Lung (tissue), 11 donors: ENCODE measurements at regions not wholly inside any gene's neighbourhood (a gene's known extent, or its start where the extent isn't known, plus 50 kb on each side); places are given as distances from the start of the nearest gene placed in this dataset.
A peak's percentile ranks its signal among the peaks of the same experiment; 100 is the strongest.

Experiments
- ATAC-seq: fragments of 200-7000 bp; cut with Tn5 transposase; one replicate; pipeline ENCODE4 v1.9.1; 2020; ENCODE audit warnings: moderate number of reproducible peaks; ENCODE audit not compliant: insufficient read depth, low FRiP score
- DNase-seq, 3 donors: peaks; one replicate each; pipeline ENCODE4 v3.0.0-alpha.2; 2013 to 2017
- H3K27ac ChIP-seq, 2 donors: one replicate each; pipeline ENCODE4 v1.5.1; 2013; ENCODE audit warnings: mild to moderate bottlenecking in 2 of 2, moderate library complexity in 2 of 2, control low read depth in 1 of 2, inconsistent platforms in 1 of 2, low read depth in 1 of 2, low read length in 1 of 2
- H3K27me3 ChIP-seq, 3 donors: one replicate each; pipeline ENCODE4 v1.5.1; 2013; ENCODE audit warnings: low read length in 2 of 3; ENCODE audit not compliant: control insufficient read depth in 3 of 3, insufficient read depth in 3 of 3
- H3K36me3 ChIP-seq, 4 donors: one replicate each; pipeline ENCODE4 v1.5.1; 2013; ENCODE audit warnings: low read length in 4 of 4, mild to moderate bottlenecking in 1 of 4, moderate library complexity in 1 of 4; ENCODE audit not compliant: control insufficient read depth in 4 of 4, insufficient read depth in 4 of 4
- H3K4me1 ChIP-seq, 5 donors: one replicate each; pipeline ENCODE4 v1.5.1; 2013; ENCODE audit warnings: low read length in 5 of 5, mild to moderate bottlenecking in 2 of 5, moderate library complexity in 1 of 5; ENCODE audit not compliant: control insufficient read depth in 5 of 5, insufficient read depth in 5 of 5
- H3K4me3 ChIP-seq: one replicate; pipeline ENCODE4 v1.5.1; 2013; ENCODE audit warnings: mild to moderate bottlenecking, control low read depth, moderate library complexity
- H3K9ac ChIP-seq, 2 donors: one replicate each; pipeline ENCODE4 v1.5.1; 2013; ENCODE audit warnings: low read length in 2 of 2, control low read depth in 1 of 2; ENCODE audit not compliant: insufficient read depth in 1 of 2
- H3K9me3 ChIP-seq, 4 donors: one replicate each; pipeline ENCODE4 v1.5.1; 2013; ENCODE audit warnings: low read length in 3 of 4, mild to moderate bottlenecking in 1 of 4, moderate library complexity in 1 of 4; ENCODE audit not compliant: control insufficient read depth in 4 of 4, insufficient read depth in 3 of 4
- CTCF ChIP-seq: IDR thresholded peaks from 2 replicates; pipeline ENCODE4 v1.5.1; 2012; ENCODE audit warnings: mild to moderate bottlenecking; ENCODE audit errors: control extremely low read depth, extremely low read depth
- WGBS, 2 donors: extraction: QIAGEN DNeasy Blood & Tissue Kit; methylation state at CpG; one replicate each; pipeline ENCODE4 v1.1.7; 2013; 5-methylcytosine and 5-hydroxymethylcytosine counted together
- donor health status: control.
- donor health status: control.
- donor health status: Bipolar disorder and iron deficiency.
- donor health status: healthy.
- donor health status: DM: yes; HTN: yes; CAD: no.

DNA sequence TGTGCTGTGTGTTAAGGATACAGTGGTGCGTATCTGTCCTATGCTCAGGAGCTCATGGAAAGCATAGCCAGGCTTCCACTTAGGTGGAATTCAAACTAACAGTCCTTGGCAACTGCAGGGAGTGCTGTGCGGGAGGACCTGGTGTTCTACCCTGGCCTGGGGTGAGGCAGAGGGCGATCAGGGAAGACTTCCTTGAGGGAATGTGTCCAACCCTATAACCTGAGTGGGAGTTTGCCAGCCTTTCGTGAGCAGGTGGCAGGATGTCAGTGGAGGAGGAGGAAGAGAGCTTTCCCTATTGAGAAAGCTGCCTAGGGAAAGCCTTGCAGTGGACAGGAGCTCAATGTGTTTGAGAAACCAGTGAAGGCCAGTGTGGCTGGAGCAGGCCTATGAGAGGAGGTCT lies 271.1 kb upstream of the C2CD4B start:
- DNase-seq (no peak), ATAC-seq (no peak)
- Histone ChIP-seq H3K27me3 (no peaks in the 10 kb centered on the region), H3K27ac (no peak overlapping the region), H3K36me3 (no peaks in the 10 kb centered on the region), H3K9ac (no peak overlapping the region), H3K9me3 (no peaks in the 10 kb centered on the region), H3K4me1 (peaks cover 1 to 10% (median 9%) of the 10 kb centered on the region in 5 donors), H3K4me3 (no peak overlapping the region)
- no peak for TF ChIP-seq CTCF
- WGBS, 2 donors = 92 to 93% methylated on average over 4 of the region's 4 CpGs

DNA sequence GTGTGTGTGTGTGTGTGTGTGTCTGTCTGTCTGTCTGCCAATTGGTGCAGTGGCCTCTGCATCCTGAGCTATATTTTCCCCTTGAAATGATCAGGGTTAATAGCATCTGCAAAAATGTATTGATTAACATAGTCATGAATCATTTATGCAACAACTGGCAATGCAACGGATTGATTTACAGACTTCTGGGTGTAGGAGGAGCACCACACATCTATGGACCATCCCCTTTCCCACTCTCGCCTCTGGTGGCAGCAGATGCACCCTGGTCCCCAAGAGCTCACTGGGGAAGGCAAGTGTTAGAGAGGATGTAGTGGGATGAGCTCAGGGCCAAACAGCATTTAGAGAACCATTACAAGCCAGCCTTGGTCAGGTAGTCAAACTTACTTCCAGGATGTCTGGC lies 272.7 kb upstream of the C2CD4B start:
- WGBS, 2 donors = 91 to 95% methylated on average over 2 of the region's 2 CpGs
- H3K4me1 ChIP-seq = peaks cover 0 to 10% (median 6%) of the 10 kb centered on the region in 5 donors
- H3K27ac ChIP-seq = no peak overlapping the region
- no peak for TF ChIP-seq CTCF
- no peak for DNase-seq
- no peaks in the 10 kb centered on the region for H3K36me3 ChIP-seq
- no peak overlapping the region for H3K9ac ChIP-seq
- H3K9me3 ChIP-seq = no peaks in the 10 kb centered on the region
- H3K27me3 ChIP-seq = no peaks in the 10 kb centered on the region
- no peak overlapping the region for H3K4me3 ChIP-seq
- ATAC-seq = no peak

DNA sequence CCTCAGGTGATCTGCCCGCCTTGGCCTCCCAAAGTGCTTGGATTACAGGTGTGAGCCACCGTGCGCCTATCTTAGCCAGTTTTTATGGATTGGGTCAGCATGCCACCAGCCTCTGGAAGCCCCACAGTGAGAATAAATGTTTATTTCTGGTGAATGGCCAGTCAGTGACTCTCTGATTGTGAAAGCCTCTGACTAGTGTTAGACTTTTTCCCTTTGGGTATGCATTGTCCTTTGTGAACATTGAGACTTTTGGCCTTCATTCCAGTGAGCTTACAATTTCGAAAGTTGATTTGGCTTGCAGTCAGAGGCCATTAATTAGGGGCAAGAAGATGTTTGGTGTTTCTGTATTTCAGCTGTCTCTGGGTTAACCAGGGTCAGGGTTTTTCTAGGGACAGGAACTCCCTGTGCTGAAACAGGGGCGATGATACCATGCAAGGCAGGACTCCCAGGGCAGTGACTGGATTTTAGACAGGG lies 274.5 kb upstream of the C2CD4B start:
- Histone ChIP-seq H3K9ac (no peak overlapping the region), H3K27me3 (no peaks in the 10 kb centered on the region), H3K4me3 (no peak overlapping the region), H3K9me3 (no peaks in the 10 kb centered on the region), H3K27ac (no peak overlapping the region), H3K4me1 (peaks cover 0 to 9% (median 6%) of the 10 kb centered on the region in 5 donors), H3K36me3 (no peaks in the 10 kb centered on the region)
- DNase-seq = peak in 2 of 3 donors; percentile 37 to 66
- ATAC-seq = no peak
- TF ChIP-seq CTCF = no peak
- 84 to 86% methylated on average over 5 of the region's 5 CpGs for WGBS, 2 donors
